SK-N-SH (cell line): ENCODE measurements at regions not wholly inside any gene's neighbourhood (a gene's known extent, or its start where the extent isn't known, plus 50 kb on each side); places are given as distances from the start of the nearest gene placed in this dataset.

Experiments used
- CTCF ChIA-PET: fragments of 300-600, 350-600 bp; formaldehyde crosslinking; extraction: SDS; loops from one replicate; lab custom pipeline; 2021; lab: Yijun Ruan, JAX
- POLR2A ChIA-PET: fragments of 350-600 bp; sonication (Branson Sonifier 250); formaldehyde crosslinking; extraction: SDS; loops from one replicate; lab custom pipeline; 2020; ENCODE audit warnings: antibody characterized with exemption, inconsistent platforms; lab: Yijun Ruan, JAX
- DNase-seq: peaks from one replicate; pipeline ENCODE4 v3.0.0; 2012
- H2AFZ ChIP-seq: fragments of 200-600 bp; sonication (generic); 2 replicates; pipeline ENCODE4 v1.8.1; 2016; ENCODE audit warnings: antibody characterized with exemption, mild to moderate bottlenecking, low read depth
- H3F3A ChIP-seq: fragments of 200-600 bp; sonication (generic); replicated peaks from 2 replicates; pipeline ENCODE3; 2016; ENCODE audit warnings: antibody characterized with exemption, mild to moderate bottlenecking; ENCODE audit not compliant: insufficient read depth
- H3K27ac ChIP-seq, 2 experiments: fragments of 200-500 bp in 1 of 2; fragments of 200-600 bp in 1 of 2; sonication (Bioruptor generic) in 1 of 2; sonication (generic), shearing (Covaris generic) in 1 of 2; 2 replicates each; pipeline versions ENCODE4 v1.5.1 to v1.6.1; 2014 to 2016; ENCODE audit warnings: low read depth in 2 of 2, inconsistent platforms in 1 of 2, low read length in 1 of 2, mild to moderate bottlenecking in 1 of 2, mixed read lengths in 1 of 2
- H3K27me3 ChIP-seq: fragments of 200-600 bp; sonication (generic), shearing (Covaris generic); 2 replicates; pipeline ENCODE4 v1.6.1; 2016; ENCODE audit warnings: mixed run types; ENCODE audit not compliant: insufficient read depth
- H3K36me3 ChIP-seq, 2 experiments: fragments of 200-500 bp in 1 of 2; fragments of 200-600 bp in 1 of 2; sonication (Bioruptor generic) in 1 of 2; sonication (generic) in 1 of 2; replicated peaks in 1 of 2; 2 replicates each; pipeline versions ENCODE3 to v1.5.1; 2014 to 2016; ENCODE audit warnings: low read length in 1 of 2, mild to moderate bottlenecking in 1 of 2; ENCODE audit not compliant: insufficient read depth in 2 of 2, control insufficient read depth in 1 of 2
- H3K4me1 ChIP-seq, 2 experiments: fragments of 200-500 bp in 1 of 2; fragments of 200-600 bp in 1 of 2; sonication (Bioruptor generic) in 1 of 2; sonication (generic), shearing (Covaris generic) in 1 of 2; 2 replicates each; pipeline versions ENCODE4 v1.5.1 to v1.6.1; 2014 to 2016; ENCODE audit warnings: low read depth in 1 of 2, low read length in 1 of 2, mixed run types in 1 of 2; ENCODE audit not compliant: insufficient read depth in 2 of 2, control insufficient read depth in 1 of 2
- H3K4me2 ChIP-seq: fragments of 200-600 bp; sonication (generic), shearing (Covaris generic); 2 replicates; pipeline ENCODE4 v1.6.1; 2017; ENCODE audit warnings: mixed run types
- H3K4me3 ChIP-seq, 2 experiments: fragments of 200-500 bp in 1 of 2; fragments of 200-600 bp in 1 of 2; sonication (Bioruptor generic) in 1 of 2; sonication (generic), shearing (Covaris generic) in 1 of 2; 2 replicates each; pipeline versions ENCODE4 v1.5.1 to v1.8.1; 2014 to 2016; ENCODE audit warnings: low read depth in 2 of 2, inconsistent platforms in 1 of 2, low read length in 1 of 2, mild to moderate bottlenecking in 1 of 2, mixed read lengths in 1 of 2, moderate library complexity in 1 of 2
- H3K79me2 ChIP-seq: fragments of 200-600 bp; sonication (generic); 2 replicates; pipeline ENCODE4 v1.8.1; 2017; ENCODE audit warnings: mild to moderate bottlenecking; ENCODE audit not compliant: insufficient read depth
- H3K9ac ChIP-seq: fragments of 200-600 bp; sonication (generic); 2 replicates; pipeline ENCODE4 v1.6.1; 2017; ENCODE audit warnings: mixed run types
- H3K9me2 ChIP-seq: fragments of 200-600 bp; sonication (generic); 2 replicates; pipeline ENCODE4 v1.6.1; 2017; ENCODE audit warnings: mixed run types
- H3K9me3 ChIP-seq: fragments of 200-600 bp; sonication (generic); 2 replicates; pipeline ENCODE4 v1.6.1; 2017; ENCODE audit warnings: mixed run types, mild to moderate bottlenecking, moderate library complexity
- H4K20me1 ChIP-seq: fragments of 200-600 bp; sonication (generic); 2 replicates; pipeline ENCODE4 v1.6.1; 2017; ENCODE audit warnings: mild to moderate bottlenecking, mixed run types; ENCODE audit not compliant: insufficient read depth
- JUND ChIP-seq: IDR thresholded peaks from 2 replicates; pipeline ENCODE4 v1.4.0; 2012
- NFIC ChIP-seq: IDR thresholded peaks from 2 replicates; pipeline ENCODE4 v1.4.0; 2012; ENCODE audit warnings: borderline replicate concordance
- NRF1 ChIP-seq: IDR thresholded peaks from 2 replicates; pipeline ENCODE4 v1.6.1; 2012; ENCODE audit warnings: low read depth, mild to moderate bottlenecking, low read length
- POLR2AphosphoS5 ChIP-seq: IDR thresholded peaks from 2 replicates; pipeline ENCODE4 v1.6.1; 2012; ENCODE audit warnings: low read depth, low read length
- SMC3 ChIP-seq: IDR thresholded peaks from 2 replicates; pipeline ENCODE4 v1.6.1; 2012; ENCODE audit warnings: low read depth, low read length, improper control_type of control experiment
- TEAD4 ChIP-seq: IDR thresholded peaks from 2 replicates; pipeline ENCODE4 v1.4.0; 2012; ENCODE audit warnings: mild to moderate bottlenecking, borderline replicate concordance; ENCODE audit not compliant: insufficient read depth
- WGBS: methylation state at CpG from one replicate; pipeline ENCODE4 v1.1.6; 2017; ENCODE audit warnings: low lambda C conversion rate; 5-methylcytosine and 5-hydroxymethylcytosine counted together
- TF ChIP-seq, protein P1 (sequence below): IDR thresholded peaks from 2 replicates; pipeline ENCODE4 v1.6.1; 2012; ENCODE audit warnings: mild to moderate bottlenecking, low read depth, low read length, moderate library complexity
- TF ChIP-seq, protein P2 (sequence below): IDR thresholded peaks from 2 replicates; pipeline ENCODE4 v1.4.0; 2012; ENCODE audit warnings: low read depth, borderline replicate concordance
- TF ChIP-seq, protein P3 (sequence below): IDR thresholded peaks from 2 replicates; pipeline ENCODE4; 2012

DNA sequence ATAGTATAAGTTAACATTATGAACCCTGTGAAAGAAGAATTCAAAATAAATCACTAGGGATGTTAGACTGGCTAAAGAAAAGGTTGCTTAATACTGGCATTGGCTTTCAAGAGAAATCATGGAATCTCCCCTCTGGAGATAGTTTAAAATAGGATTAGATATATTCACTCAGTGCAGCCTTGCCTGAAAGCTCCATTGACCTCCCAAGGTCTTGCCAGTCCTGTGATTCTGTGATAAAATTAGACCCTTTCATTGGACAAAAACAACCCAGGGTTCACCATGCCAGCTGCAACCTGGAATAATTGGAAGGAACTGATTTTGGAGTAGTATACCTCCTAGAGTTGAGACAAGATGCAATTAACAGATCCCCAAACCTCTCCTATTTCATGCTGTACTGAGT lies 588.1 kb upstream of the MEF2C start (continued):
- TF ChIP-seq, protein P1, sequence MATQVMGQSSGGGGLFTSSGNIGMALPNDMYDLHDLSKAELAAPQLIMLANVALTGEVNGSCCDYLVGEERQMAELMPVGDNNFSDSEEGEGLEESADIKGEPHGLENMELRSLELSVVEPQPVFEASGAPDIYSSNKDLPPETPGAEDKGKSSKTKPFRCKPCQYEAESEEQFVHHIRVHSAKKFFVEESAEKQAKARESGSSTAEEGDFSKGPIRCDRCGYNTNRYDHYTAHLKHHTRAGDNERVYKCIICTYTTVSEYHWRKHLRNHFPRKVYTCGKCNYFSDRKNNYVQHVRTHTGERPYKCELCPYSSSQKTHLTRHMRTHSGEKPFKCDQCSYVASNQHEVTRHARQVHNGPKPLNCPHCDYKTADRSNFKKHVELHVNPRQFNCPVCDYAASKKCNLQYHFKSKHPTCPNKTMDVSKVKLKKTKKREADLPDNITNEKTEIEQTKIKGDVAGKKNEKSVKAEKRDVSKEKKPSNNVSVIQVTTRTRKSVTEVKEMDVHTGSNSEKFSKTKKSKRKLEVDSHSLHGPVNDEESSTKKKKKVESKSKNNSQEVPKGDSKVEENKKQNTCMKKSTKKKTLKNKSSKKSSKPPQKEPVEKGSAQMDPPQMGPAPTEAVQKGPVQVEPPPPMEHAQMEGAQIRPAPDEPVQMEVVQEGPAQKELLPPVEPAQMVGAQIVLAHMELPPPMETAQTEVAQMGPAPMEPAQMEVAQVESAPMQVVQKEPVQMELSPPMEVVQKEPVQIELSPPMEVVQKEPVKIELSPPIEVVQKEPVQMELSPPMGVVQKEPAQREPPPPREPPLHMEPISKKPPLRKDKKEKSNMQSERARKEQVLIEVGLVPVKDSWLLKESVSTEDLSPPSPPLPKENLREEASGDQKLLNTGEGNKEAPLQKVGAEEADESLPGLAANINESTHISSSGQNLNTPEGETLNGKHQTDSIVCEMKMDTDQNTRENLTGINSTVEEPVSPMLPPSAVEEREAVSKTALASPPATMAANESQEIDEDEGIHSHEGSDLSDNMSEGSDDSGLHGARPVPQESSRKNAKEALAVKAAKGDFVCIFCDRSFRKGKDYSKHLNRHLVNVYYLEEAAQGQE: no peak
- no peak for TF ChIP-seq NRF1
- no peak for TF ChIP-seq POLR2AphosphoS5

DNA sequence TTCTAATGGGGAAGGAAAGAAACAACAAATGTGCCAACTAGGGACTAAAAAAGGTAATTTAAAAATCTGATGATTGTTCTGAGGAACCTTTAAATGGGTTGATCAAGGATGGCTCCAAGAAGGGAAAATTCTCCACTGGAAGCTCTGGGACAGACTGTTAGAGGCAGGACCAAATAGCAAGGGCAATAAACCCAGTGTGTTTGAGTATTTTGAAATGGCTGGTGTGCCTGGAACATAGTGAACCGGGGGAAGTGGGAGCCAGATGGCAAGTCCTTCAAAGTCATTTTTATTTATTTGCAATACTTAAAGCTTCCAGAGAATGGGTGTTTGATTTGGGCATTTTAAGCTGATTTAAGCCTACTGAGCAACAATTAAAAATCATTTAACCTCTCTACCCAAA lies 587.7 kb upstream of the MEF2C start:
- H3K36me3 ChIP-seq: no peaks in the 10 kb centered on the region
- ChIA-PET POLR2A (no interaction called here), CTCF (no interaction called here)
- H4K20me1 ChIP-seq: no peaks in the 10 kb centered on the region
- H3K9ac ChIP-seq: no peak overlapping the region
- H3K4me1 ChIP-seq: no peaks in the 10 kb centered on the region; a peak in 1 of 4 replicates
- TF ChIP-seq TEAD4 (no peak), NRF1 (no peak), NFIC (no peak), SMC3 (no peak), JUND (no peak)
- TF ChIP-seq, protein P2, sequence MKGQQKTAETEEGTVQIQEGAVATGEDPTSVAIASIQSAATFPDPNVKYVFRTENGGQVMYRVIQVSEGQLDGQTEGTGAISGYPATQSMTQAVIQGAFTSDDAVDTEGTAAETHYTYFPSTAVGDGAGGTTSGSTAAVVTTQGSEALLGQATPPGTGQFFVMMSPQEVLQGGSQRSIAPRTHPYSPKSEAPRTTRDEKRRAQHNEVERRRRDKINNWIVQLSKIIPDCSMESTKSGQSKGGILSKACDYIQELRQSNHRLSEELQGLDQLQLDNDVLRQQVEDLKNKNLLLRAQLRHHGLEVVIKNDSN: no peak
- TF ChIP-seq, protein P3, sequence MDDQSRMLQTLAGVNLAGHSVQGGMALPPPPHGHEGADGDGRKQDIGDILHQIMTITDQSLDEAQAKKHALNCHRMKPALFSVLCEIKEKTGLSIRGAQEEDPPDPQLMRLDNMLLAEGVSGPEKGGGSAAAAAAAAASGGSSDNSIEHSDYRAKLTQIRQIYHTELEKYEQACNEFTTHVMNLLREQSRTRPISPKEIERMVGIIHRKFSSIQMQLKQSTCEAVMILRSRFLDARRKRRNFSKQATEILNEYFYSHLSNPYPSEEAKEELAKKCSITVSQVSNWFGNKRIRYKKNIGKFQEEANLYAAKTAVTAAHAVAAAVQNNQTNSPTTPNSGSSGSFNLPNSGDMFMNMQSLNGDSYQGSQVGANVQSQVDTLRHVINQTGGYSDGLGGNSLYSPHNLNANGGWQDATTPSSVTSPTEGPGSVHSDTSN: no peak
- TF ChIP-seq, protein P1: no peak
- no peak overlapping the region for H3K4me3 ChIP-seq
- no peak overlapping the region for H2AFZ ChIP-seq
- no peak overlapping the region for H3K27ac ChIP-seq
- DNase-seq: no peak
- no peaks in the 10 kb centered on the region for H3K9me2 ChIP-seq
- no peaks in the 10 kb centered on the region for H3K9me3 ChIP-seq
- H3K27me3 ChIP-seq: no peaks in the 10 kb centered on the region
- no peaks in the 10 kb centered on the region for H3K79me2 ChIP-seq
- no peaks in the 10 kb centered on the region for H3F3A ChIP-seq
- 20% methylated on average over 1 of the region's 1 CpG for WGBS
- no peak overlapping the region for H3K4me2 ChIP-seq
